ENCODE measurements at regions not wholly inside any gene's neighbourhood (a gene's known extent, or its start where the extent isn't known, plus 50 kb on each side); places are given as distances from the start of the nearest gene placed in this dataset.

DNA sequence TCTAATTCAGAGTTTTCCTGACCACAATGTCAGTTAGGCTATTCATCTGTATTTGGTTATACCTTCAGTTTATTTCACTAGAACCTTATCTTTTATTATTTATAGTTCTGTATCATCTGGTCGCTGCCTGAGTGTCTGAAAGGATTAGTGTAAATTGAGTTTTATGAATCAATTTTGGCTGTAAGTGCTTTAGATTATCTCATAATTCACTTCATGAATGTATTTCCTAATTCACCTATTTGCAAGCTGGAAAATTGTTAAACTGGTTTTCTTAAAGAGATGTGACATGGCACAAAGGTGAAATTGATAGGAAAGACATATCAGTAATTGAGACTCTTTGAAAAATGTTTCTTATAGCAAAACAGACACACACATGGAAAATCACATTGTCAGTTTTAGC, 242.4 kb upstream of the ACO1 start:
- TF ChIP-seq, protein P1, sequence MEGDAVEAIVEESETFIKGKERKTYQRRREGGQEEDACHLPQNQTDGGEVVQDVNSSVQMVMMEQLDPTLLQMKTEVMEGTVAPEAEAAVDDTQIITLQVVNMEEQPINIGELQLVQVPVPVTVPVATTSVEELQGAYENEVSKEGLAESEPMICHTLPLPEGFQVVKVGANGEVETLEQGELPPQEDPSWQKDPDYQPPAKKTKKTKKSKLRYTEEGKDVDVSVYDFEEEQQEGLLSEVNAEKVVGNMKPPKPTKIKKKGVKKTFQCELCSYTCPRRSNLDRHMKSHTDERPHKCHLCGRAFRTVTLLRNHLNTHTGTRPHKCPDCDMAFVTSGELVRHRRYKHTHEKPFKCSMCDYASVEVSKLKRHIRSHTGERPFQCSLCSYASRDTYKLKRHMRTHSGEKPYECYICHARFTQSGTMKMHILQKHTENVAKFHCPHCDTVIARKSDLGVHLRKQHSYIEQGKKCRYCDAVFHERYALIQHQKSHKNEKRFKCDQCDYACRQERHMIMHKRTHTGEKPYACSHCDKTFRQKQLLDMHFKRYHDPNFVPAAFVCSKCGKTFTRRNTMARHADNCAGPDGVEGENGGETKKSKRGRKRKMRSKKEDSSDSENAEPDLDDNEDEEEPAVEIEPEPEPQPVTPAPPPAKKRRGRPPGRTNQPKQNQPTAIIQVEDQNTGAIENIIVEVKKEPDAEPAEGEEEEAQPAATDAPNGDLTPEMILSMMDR (IDR thresholded peaks at IDR 0.05; ENCODE audit: control extremely low read depth in 1 of 3, insufficient read depth in 1 of 3, low read depth in 1 of 3, low read length in 3 of 3) = no peak
- TF ChIP-seq POLR2A (IDR thresholded peaks at IDR 0.05; ENCODE audit: control extremely low read depth in 1 of 2, low read depth in 2 of 2, low read length in 2 of 2) = no peak
- TF ChIP-seq POU5F1 (IDR thresholded peaks at IDR 0.05; ENCODE audit: low read depth, low read length) = no peak
- no peak for TF ChIP-seq CBX8 (IDR thresholded peaks at IDR 0.05; ENCODE audit: borderline replicate concordance, low read depth, low read length)
- no peak for TF ChIP-seq EP300 (IDR thresholded peaks at IDR 0.05; ENCODE audit: borderline replicate concordance in 1 of 2, low read depth in 2 of 2, low read length in 2 of 2)
- TF ChIP-seq CHD2 (IDR thresholded peaks at IDR 0.05; ENCODE audit: low read length) = no peak
- TF ChIP-seq, protein P2, sequence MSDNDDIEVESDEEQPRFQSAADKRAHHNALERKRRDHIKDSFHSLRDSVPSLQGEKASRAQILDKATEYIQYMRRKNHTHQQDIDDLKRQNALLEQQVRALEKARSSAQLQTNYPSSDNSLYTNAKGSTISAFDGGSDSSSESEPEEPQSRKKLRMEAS (IDR thresholded peaks at IDR 0.05) = no peak
- TF ChIP-seq SP4 (IDR thresholded peaks at IDR 0.05; ENCODE audit: low read length) = no peak
- no peak for TF ChIP-seq GABPA (IDR thresholded peaks at IDR 0.05; ENCODE audit: borderline replicate concordance, insufficient read depth, low read length)
- no peak for TF ChIP-seq SIN3A (conservative IDR thresholded peaks at IDR 0.05 in 1 of 2, IDR thresholded peaks at IDR 0.05 in 1 of 2; ENCODE audit: low read depth in 1 of 2, low read length in 2 of 2)
- TF ChIP-seq EZH2 (IDR thresholded peaks at IDR 0.05; ENCODE audit: low read depth, low read length, severe bottlenecking) = no peak
